Memory B cell (primary cell): ENCODE measurements at regions not wholly inside any gene's neighbourhood (a gene's known extent, or its start where the extent isn't known, plus 50 kb on each side); places are given as distances from the start of the nearest gene placed in this dataset.
"Not testable (repeated sequence)": the region's sequence is repeated elsewhere in the genome, so short reads cannot be mapped to it uniquely, and the experiment has no call there.

Source experiments
- ATAC-seq: fragments of 150-1000 bp; cut with Tn5 transposase; 2 replicates; pipeline ENCODE4 v1.10.0; 2021; ENCODE audit warnings: low read depth, mild to moderate bottlenecking, moderate library complexity
- DNase-seq, 2 donors: peaks; one replicate each; pipeline ENCODE4 v3.0.0; 2022; ENCODE audit warnings: low spot score in 2 of 2
- H3K27ac Mint-ChIP-seq: one replicate; pipeline ENCODE4 v1.8.0; 2022; ENCODE audit warnings: mild to moderate bottlenecking, moderate library complexity, mixed read lengths
- H3K27me3 Mint-ChIP-seq: one replicate; pipeline ENCODE4 v1.8.0; 2022; ENCODE audit warnings: mixed read lengths
- H3K36me3 Mint-ChIP-seq: one replicate; pipeline ENCODE4 v1.8.0; 2022; ENCODE audit warnings: mild to moderate bottlenecking, mixed read lengths
- H3K4me1 Mint-ChIP-seq: one replicate; pipeline ENCODE4 v1.8.0; 2022; ENCODE audit warnings: mixed read lengths
- H3K4me3 Mint-ChIP-seq: one replicate; pipeline ENCODE4 v1.8.0; 2022; ENCODE audit warnings: mild to moderate bottlenecking, moderate library complexity, mixed read lengths
- H3K9me3 Mint-ChIP-seq: one replicate; pipeline ENCODE4 v1.8.0; 2022; ENCODE audit warnings: mixed read lengths

GRCh38 chr5:174558190-174558589 lies 166.2 kb upstream of the MSX2 start:
- DNase-seq (no peak), ATAC-seq (no peak)
- H3K27ac Mint-ChIP-seq, result no peak overlapping the region
- no peaks in the 10 kb centered on the region for H3K36me3 Mint-ChIP-seq
- peaks cover 9% of the 10 kb centered on the region for H3K27me3 Mint-ChIP-seq
- H3K4me1 Mint-ChIP-seq, result no peaks in the 10 kb centered on the region
- H3K4me3 Mint-ChIP-seq, result no peak overlapping the region
- peaks cover 9% of the 10 kb centered on the region for H3K9me3 Mint-ChIP-seq

- no peak for DNase-seq
- Mint-ChIP-seq H3K9me3 (peaks cover 11% of the 10 kb centered on the region), H3K4me3 (no peak overlapping the region), H3K27ac (no peak overlapping the region), H3K36me3 (no peaks in the 10 kb centered on the region), H3K27me3 (peaks cover 9% of the 10 kb centered on the region), H3K4me1 (no peaks in the 10 kb centered on the region)
- ATAC-seq, result no peak
Observed at GRCh38 chr5:174559141-174559540, 165.2 kb upstream of the MSX2 start.

GRCh38 chr5:174559566-174560090 lies 164.8 kb upstream of the MSX2 start:
- Mint-ChIP-seq H3K9me3 (peaks cover 11% of the 10 kb centered on the region), H3K27ac (no peak overlapping the region), H3K27me3 (peaks cover 9% of the 10 kb centered on the region), H3K4me3 (no peak overlapping the region), H3K4me1 (no peaks in the 10 kb centered on the region), H3K36me3 (no peaks in the 10 kb centered on the region)
- no peak for DNase-seq
- ATAC-seq, result no peak

- no peak for DNase-seq
- Mint-ChIP-seq H3K4me1 (no peaks in the 10 kb centered on the region), H3K36me3 (no peaks in the 10 kb centered on the region), H3K27me3 (peaks cover 9% of the 10 kb centered on the region), H3K9me3 (peaks cover 11% of the 10 kb centered on the region), H3K27ac (no peak overlapping the region), H3K4me3 (no peak overlapping the region)
- no peak for ATAC-seq
Observed at GRCh38 chr5:174560861-174561260, 163.5 kb upstream of the MSX2 start.

DNA sequence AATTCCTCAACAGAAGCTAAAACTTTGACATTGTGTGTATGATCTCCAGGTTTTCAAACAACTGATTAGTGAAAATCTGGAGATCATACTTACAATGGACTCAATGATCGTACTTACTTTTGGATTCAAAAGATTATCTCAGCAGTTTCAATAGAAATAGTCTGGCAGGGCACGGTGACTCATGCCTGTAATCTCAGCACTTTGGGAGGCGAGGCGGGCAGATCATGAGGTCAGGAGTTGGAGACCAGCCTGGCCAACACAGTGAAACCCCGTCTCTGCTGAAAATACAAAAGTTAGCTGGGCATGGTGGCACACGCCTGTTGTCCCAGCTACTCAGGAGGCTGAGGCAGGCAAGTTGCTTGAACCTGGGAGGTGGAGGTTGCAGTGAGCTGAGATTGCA lies 161.3 kb upstream of the MSX2 start:
- not testable (repeated sequence) for DNase-seq, H3K4me1 Mint-ChIP-seq, H3K4me3 Mint-ChIP-seq, H3K27ac Mint-ChIP-seq, H3K36me3 Mint-ChIP-seq, ATAC-seq, H3K9me3 Mint-ChIP-seq
- peaks cover 12% of the 10 kb centered on the region for H3K27me3 Mint-ChIP-seq

- Mint-ChIP-seq H3K27ac (no peak overlapping the region), H3K36me3 (no peaks in the 10 kb centered on the region), H3K27me3 (peaks cover 12% of the 10 kb centered on the region), H3K4me3 (no peak overlapping the region), H3K4me1 (no peaks in the 10 kb centered on the region), H3K9me3 (peaks cover 3% of the 10 kb centered on the region)
- ATAC-seq, result no peak
- DNase-seq, result no peak
Observed at GRCh38 chr5:174563899-174564298, 160.5 kb upstream of the MSX2 start.

DNA sequence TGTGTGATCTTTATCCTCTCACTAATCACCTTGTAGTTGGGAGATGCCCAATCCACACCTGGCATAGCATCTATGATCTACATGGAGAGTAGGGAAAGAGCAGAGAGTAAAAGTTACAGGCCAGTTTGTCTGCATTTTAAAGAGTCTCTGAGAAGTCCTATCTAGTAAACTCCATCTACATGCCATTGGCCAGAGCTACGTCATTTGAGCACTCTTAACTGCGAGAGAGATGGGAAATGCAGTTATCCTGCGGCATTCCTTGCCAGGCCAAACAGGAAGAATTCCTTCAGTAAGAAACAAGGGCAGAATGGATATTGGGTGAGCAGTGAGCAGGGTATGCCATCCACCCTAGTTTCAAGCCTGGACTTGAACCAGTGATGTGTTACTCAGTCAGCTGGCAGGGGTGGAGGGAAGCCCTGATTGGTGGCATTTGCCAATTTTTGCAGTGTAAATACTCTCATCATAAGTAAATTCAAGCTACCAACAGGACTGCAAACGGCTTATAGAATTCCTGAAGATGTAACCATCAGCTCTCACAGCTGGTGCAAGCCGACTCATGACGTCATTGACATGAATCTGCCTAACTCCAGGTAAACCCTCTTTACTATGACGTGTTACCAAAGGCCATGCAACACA lies 156.8 kb upstream of the MSX2 start:
- DNase-seq, result no peak
- peaks cover 5% of the 10 kb centered on the region for H3K9me3 Mint-ChIP-seq
- H3K27ac Mint-ChIP-seq, result no peak overlapping the region
- no peak overlapping the region for H3K4me3 Mint-ChIP-seq
- no peak for ATAC-seq
- no peaks in the 10 kb centered on the region for H3K4me1 Mint-ChIP-seq
- no peaks in the 10 kb centered on the region for H3K36me3 Mint-ChIP-seq
- H3K27me3 Mint-ChIP-seq, result peaks cover 4% of the 10 kb centered on the region

- no peak overlapping the region for H3K27ac Mint-ChIP-seq
- no peak for ATAC-seq
- H3K27me3 Mint-ChIP-seq, result peaks cover 4% of the 10 kb centered on the region
- no peak overlapping the region for H3K4me3 Mint-ChIP-seq
- peaks cover 3% of the 10 kb centered on the region for H3K9me3 Mint-ChIP-seq
- H3K4me1 Mint-ChIP-seq, result no peaks in the 10 kb centered on the region
- no peak for DNase-seq
- H3K36me3 Mint-ChIP-seq, result no peaks in the 10 kb centered on the region
Observed at GRCh38 chr5:174570662-174571061, 153.7 kb upstream of the MSX2 start.

- Mint-ChIP-seq H3K36me3 (no peaks in the 10 kb centered on the region), H3K4me3 (no peak overlapping the region), H3K27ac (no peak overlapping the region), H3K27me3 (no peaks in the 10 kb centered on the region), H3K4me1 (no peaks in the 10 kb centered on the region), H3K9me3 (peaks cover 3% of the 10 kb centered on the region)
- DNase-seq, result no peak
- no peak for ATAC-seq
Observed at GRCh38 chr5:174571662-174572397, 152.6 kb upstream of the MSX2 start.

DNA sequence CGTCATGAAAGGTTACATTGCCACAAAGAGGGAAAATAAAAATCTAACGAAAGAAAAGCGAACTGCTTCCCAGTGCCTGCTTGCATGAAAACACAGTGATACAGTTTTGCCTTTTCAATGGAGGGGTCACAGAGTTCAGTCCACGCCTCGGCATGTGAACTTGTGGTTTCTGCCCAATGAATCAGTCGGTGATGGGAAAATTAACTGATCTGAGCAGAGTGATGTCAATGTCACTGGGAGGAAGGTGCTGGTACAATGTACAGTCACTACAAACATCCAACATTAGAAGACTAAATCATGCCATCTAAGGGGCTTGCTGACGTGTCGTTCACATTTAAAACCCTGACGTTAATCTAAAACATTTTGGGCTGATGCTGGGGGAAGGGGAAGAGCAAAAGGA lies 151.8 kb upstream of the MSX2 start:
- no peak overlapping the region for H3K27ac Mint-ChIP-seq
- no peaks in the 10 kb centered on the region for H3K4me1 Mint-ChIP-seq
- H3K36me3 Mint-ChIP-seq, result no peaks in the 10 kb centered on the region
- no peaks in the 10 kb centered on the region for H3K27me3 Mint-ChIP-seq
- ATAC-seq, result no peak
- H3K4me3 Mint-ChIP-seq, result no peak overlapping the region
- H3K9me3 Mint-ChIP-seq, result peaks cover 3% of the 10 kb centered on the region
- no peak for DNase-seq

DNA sequence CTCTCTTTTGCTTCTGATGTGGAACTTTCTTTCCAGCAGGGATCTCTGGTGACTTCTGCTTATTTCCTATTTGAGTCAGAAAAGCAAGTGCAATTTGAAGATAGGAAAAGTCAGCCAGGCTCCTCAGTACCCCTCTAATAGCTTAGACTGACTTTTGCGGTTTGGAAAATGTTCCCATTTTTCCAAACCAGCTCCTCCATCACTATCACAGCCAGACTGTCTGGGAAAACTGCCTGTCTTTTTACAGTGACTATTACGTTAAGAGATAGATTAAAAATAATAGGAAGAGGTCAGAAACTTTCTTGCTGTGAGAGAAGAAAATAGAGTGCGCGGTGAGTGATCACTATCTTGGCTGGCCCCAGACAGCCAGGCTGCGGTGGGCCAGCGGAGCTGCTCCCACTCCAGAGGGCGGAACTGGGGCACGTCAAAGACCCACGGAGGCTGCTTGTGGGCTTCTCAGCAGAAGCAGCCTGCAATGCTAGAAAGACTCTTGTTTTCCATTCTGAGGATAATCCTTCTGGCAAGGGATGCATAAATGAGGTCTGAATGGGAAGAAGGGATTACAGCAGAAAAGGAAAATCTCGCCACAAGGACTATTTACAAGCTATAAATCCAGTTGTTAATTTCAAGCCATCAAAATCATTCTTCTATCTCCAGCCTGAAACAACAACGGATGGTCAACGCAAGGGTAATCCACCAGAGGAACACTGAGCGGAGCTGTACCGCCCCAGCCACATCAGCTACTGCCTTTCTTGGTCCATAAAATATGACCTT lies 151.0 kb upstream of the MSX2 start:
- Mint-ChIP-seq H3K27ac (no peak overlapping the region), H3K27me3 (no peaks in the 10 kb centered on the region), H3K36me3 (no peaks in the 10 kb centered on the region), H3K4me3 (no peak overlapping the region), H3K9me3 (peaks cover 3% of the 10 kb centered on the region), H3K4me1 (no peaks in the 10 kb centered on the region)
- DNase-seq (no peak), ATAC-seq (no peak)

- H3K4me1 Mint-ChIP-seq, result no peaks in the 10 kb centered on the region
- no peaks in the 10 kb centered on the region for H3K27me3 Mint-ChIP-seq
- H3K9me3 Mint-ChIP-seq, result peaks cover 3% of the 10 kb centered on the region
- DNase-seq (no peak), ATAC-seq (no peak)
- H3K27ac Mint-ChIP-seq, result no peak overlapping the region
- H3K4me3 Mint-ChIP-seq, result no peak overlapping the region
- no peaks in the 10 kb centered on the region for H3K36me3 Mint-ChIP-seq
Observed at GRCh38 chr5:174575043-174575442, 149.3 kb upstream of the MSX2 start.

- no peak for ATAC-seq
- DNase-seq, result no peak
- Mint-ChIP-seq H3K4me1 (no peaks in the 10 kb centered on the region), H3K9me3 (no peaks in the 10 kb centered on the region), H3K36me3 (no peaks in the 10 kb centered on the region), H3K27ac (no peak overlapping the region), H3K27me3 (no peaks in the 10 kb centered on the region), H3K4me3 (no peak overlapping the region)
Observed at GRCh38 chr5:174576042-174576441, 148.3 kb upstream of the MSX2 start.

- DNase-seq (no peak), ATAC-seq (no peak)
- no peaks in the 10 kb centered on the region for H3K36me3 Mint-ChIP-seq
- H3K9me3 Mint-ChIP-seq, result peaks cover 3% of the 10 kb centered on the region
- no peak overlapping the region for H3K27ac Mint-ChIP-seq
- H3K4me1 Mint-ChIP-seq, result no peaks in the 10 kb centered on the region
- H3K4me3 Mint-ChIP-seq, result no peak overlapping the region
- H3K27me3 Mint-ChIP-seq, result no peaks in the 10 kb centered on the region
Observed at GRCh38 chr5:174581479-174581878, 142.9 kb upstream of the MSX2 start.
